ENCODE measurements at regions not wholly inside any gene's neighbourhood (a gene's known extent, or its start where the extent isn't known, plus 50 kb on each side); places are given as distances from the start of the nearest gene placed in this dataset.

GRCh38 chr11:116249561-116249960, 523.2 kb downstream of the BUD13 start:
- TF ChIP-seq CTCF (IDR thresholded peaks at IDR 0.05), result peak; percentile 19; the same call in 1 of the 2 replicates
- no peak for TF ChIP-seq REST (IDR thresholded peaks at IDR 0.05; ENCODE audit: insufficient read depth in 1 of 2, low read depth in 2 of 2, low read length in 1 of 2)
- TF ChIP-seq POLR2AphosphoS5 (IDR thresholded peaks at IDR 0.05; ENCODE audit: low read depth, low read length), result no peak
